ENCODE measurements at regions not wholly inside any gene's neighbourhood (a gene's known extent, or its start where the extent isn't known, plus 50 kb on each side); places are given as distances from the start of the nearest gene placed in this dataset.

DNA sequence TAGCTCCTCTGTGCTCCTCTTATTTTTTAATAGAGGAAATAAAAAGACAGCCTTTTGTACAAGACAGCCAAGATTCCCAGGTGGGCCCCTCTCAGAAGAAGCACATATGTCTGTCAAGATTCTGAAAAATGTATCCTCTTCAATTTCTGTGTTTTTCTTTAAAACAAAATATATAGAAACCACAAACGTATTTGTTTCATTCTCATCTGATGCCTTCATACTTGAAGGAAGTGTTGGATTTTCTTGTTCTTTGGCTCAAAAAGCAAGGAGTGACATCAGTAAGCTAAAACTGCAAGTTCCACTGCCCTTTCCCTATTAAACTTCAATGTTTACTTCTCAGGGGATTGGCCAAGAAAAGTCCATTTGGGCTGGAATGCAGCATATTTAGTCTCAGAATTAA lies 193.8 kb upstream of the OSR1 start:
- no peak for DNase-seq (ENCODE audit: low read depth)

DNA sequence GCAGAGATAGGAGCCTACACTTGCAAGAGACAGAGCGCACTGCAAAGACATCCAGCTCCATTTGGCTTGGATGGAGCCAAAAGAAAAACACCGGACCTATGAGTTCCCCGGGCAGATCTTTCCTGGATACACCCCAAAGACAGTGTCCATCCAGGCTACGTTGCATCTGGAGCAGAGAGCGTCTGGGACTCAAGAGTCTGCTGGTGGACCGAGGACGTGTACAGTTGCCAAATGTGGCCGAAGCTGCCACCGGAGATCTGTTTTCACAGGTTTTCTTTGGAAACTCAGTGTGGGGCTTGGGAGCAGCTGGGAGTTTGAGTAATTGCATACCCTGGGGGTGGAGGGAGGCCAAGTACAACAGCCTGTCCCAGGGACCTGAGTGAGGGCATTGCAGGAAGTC lies 192.3 kb upstream of the OSR1 start:
- DNase-seq (ENCODE audit: low read depth) = no peak

DNA sequence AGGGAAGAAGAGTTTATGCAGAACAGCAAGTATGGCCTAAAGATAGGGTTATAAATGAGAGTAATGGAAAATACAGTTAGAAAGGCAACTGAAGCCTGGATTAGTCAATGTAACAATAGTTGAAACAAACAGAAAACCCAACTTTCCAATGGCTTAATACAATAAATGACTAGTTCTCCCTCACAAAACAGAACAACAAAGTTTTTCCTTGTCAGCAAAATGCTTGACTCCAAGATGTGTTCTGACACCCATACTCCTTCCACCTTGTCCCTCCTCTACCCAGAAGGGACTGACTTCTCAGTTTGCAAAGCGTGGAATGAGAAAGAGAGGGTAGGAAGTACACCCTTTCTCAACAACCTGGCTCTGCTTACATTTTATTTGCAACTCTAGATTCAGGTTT lies 191.4 kb upstream of the OSR1 start:
- DNase-seq (ENCODE audit: low read depth) = no peak

DNA sequence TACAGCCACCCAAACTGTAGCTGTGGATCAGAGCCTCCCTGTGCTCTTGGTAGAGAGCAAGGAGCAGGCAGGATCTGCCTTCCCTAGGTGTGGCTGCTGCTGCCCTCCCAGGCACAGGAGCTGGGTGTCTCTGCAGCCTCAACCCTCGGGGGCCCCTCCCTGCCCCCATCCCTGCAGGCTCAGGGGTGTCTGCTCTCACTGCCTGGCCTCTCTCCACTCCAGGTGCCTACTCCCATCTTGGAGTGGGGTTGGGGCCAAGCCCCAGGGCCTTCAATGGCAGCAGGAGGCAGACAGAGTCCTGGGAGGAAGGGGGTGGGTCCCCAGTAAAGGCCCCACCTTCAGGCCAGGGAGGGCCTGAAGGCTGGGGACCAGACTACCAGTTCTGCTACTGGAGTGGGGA lies 189.7 kb upstream of the OSR1 start:
- DNase-seq (ENCODE audit: low read depth) = no peak

DNA sequence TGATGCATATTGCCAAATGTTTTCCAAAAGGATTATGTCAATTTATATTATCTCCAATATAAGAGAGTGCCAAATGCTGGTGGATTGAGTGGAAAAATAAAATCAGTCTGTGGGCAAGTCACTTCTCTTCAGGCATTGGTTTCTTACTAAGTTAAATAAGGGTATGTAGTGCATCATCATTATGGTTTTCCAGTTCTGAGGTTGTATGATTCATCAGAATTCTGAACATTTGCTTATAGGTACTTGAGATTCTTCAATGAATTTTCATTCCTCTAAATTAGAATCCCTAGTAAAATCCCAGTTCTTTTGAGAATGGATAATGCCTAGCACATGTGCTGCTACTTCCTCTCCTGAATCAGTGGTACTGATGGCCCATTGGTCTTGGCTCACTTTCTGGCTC lies 188.9 kb upstream of the OSR1 start:
- no peak for DNase-seq (ENCODE audit: low read depth)

- DNase-seq (ENCODE audit: low read depth) = no peak
Measured at GRCh38 chr2:19545507-19545906, 187.1 kb upstream of the OSR1 start.

DNA sequence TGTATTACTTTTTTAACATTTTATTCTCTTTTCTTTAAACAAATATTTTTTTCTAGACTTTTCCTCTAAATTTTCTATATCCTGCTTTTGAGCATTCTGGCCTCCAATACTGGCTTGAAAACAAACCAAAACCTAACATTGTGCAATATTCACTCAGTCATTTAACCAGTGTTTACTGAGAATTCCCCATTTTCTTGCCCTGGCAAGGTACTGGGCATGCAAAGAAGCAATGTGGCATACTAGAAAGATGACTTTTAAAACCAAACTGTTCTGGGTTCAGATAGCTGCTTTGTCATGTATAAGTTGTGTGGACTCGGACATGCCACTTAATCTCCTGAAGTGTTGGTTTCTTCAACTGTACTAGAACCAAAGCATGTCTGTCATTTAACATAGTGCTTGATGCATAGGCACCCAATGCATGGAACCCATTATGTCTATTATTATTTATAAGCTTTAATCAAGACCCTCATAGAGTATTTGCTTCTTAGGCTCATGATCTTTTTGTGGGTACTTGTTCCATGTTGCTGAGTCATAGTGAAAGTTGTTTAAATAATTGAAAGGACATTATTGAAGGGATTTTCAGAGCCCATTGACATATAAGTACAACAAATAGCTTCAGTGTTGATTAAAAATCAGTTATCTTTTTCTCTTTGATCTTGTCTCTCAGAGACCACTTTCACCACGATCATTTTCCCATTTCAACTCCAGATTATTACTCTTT lies 185.4 kb upstream of the OSR1 start:
- DNase-seq (ENCODE audit: low read depth) = no peak

DNA sequence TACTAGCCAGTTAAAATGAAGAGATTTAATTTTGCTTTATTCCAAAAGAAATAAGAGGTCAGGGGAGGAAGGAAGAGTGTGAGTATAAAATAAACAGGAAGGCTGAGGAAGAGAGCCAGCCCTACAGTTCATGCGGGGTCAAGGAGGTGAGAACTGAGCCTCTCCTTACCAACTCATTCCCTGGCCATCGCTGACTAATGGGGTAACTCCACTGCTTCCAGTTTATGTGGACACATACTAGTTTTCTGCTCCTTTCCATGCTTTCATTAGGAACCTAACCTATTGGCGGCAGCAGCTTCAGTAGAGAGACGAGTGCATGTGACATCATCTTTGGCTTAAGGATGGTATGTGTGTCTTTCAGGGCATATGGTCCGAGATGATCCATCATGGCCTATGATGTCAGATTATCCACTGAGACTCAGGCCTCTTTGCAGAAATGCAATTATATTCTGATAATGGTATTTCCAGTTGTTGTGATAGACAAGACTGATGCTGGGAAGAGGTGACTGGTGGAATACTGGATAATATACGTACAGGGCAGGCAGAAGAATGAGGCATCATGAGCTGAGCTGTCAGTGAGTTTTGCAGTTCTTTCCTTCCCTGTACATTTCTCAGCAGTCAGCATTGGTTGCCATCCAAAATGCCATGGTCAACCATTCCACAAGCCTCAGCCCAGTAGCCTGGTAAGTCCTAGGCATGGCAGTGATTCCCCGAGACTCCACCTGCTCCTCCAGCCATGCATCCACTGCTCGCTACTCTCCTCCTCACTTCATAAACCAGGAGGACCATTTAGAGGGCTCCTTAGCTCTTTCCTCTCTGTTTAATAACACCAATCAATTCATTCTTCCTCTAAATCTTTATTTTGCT lies 184.6 kb upstream of the OSR1 start:
- DNase-seq (ENCODE audit: low read depth) = peak; percentile 8

GRCh38 chr2:19541884-19542283 lies 183.5 kb upstream of the OSR1 start:
- no peak for DNase-seq (ENCODE audit: low read depth)

GRCh38 chr2:19540739-19541525 lies 182.5 kb upstream of the OSR1 start:
- DNase-seq (ENCODE audit: low read depth) = peak; percentile 87

DNA sequence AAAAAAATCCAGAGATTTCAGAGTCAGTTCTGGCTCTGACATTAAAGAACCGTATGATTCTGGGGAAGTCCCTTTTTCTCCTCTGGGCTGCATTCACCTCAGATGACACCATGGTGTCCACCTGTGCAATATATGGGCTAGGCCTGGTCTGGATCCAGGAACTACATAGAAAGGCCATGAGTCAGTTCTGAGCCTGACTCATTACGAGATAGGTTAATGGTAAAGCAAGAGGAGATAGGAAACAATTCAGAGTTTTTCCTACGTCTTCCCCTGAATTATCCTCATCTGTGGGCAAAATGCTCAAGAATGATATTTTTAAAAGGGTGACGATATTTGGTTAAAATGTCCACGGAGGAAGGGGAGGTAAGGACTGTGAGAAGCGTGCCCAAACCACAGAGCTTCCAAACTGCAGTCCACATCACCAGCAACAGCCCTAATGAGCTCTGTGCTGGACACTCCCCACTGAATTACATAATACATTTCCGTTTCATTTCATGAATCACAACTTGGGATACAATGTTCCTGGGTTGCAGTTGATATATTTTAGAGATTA lies 180.1 kb upstream of the OSR1 start:
- peak; percentile 99 for DNase-seq (ENCODE audit: low read depth)

DNA sequence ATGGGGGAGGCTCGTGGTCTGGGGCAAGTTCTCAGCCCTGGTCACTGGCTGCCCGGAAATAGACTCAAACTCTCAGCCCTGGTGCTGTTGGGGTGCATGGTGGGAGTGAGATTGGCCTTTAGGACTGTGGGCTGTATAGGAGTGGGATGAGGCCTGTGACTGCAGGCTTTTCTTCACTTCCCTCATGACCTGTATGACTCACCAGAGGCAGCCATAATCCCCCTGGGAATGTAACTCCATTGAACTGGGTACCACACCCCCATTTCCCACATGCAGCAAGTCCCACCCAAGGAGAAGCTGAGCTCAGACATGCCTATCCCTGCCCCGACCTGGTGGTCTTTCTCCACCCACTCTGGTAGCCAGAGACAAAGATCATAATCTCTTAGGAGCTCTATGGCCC lies 177.7 kb upstream of the OSR1 start:
- peak; percentile 66 for DNase-seq (ENCODE audit: low read depth)

DNA sequence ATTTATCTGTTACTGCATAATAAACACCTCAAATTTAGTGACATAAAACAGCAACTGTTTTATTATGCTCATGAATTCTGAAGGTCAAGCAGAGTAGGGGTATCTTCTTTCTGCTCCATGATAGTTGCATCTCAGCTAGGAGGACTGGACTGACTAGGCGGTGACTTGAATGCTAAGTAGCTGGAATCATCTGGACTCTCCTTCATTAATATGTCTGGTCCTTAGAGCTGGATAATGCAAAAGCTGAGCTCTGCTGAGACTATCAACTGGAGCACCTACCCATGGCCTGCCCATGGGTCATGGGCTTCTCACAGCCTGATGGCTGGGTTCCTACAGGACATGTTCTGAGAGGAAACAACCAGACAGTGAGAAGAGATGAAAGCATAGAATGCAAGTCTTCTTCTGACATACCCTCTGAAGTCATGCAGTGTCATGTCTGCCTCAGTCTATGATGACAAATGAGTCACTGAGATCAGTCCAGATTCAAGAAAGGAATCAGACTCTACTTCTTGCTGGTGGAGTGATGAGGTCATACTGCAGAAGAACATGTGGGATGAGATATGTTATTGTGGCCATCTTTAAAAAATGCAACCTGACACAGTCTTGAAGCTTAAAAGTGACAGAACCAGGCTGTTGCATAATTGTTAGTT lies 174.2 kb upstream of the OSR1 start:
- peak; percentile 60 for DNase-seq (ENCODE audit: low read depth)

DNA sequence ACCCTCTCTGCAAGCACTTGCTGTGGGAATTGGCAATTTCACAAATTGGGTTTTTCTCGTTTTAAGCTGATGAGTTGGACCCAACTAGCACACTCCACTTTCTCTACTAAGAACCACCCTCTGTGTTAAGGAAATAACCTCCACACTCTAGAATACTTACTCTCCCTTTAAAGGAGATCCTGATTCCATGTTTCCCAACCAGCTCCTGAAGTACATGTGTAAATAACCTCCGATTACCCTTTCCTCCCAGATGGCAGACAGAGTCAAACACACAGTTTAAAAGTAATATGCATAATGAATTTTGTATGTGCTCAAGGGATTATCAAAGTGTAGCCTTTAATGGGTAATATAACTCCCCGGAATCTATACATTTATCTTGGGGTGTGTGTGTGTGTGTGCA lies 171.3 kb upstream of the OSR1 start:
- no peak for DNase-seq (ENCODE audit: low read depth)

- no peak for DNase-seq (ENCODE audit: low read depth)
Measured at GRCh38 chr2:19527771-19528170, 169.3 kb upstream of the OSR1 start.

- no peak for DNase-seq (ENCODE audit: low read depth)
Measured at GRCh38 chr2:19525313-19525712, 166.9 kb upstream of the OSR1 start.

DNA sequence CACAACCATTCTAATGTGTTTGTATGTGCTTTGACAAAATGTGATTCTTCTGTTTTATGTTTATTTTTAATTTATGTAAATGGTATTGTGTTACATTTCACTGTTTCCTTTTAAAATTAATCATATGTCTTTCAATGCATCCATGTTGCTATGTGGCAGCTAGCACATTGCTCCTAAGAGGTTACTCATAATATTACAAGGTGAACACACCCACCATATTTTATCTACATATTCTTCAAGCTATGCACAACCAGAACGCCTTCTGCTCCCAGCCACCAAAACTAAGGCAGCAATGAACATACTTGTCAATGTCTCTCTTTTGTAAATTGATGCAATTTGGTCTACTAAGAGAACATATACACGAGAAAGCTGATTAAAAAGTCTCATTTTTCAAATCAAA lies 160.6 kb upstream of the OSR1 start:
- no peak for DNase-seq (ENCODE audit: low read depth)

- DNase-seq (ENCODE audit: low read depth) = no peak
Measured at GRCh38 chr2:19507137-19507536, 148.7 kb upstream of the OSR1 start.

GRCh38 chr2:19505199-19506136 lies 147.0 kb upstream of the OSR1 start:
- no peak for DNase-seq (ENCODE audit: low read depth)

Data from HT1080 (cell line).